Ovary (tissue), 7 donors: ENCODE measurements at regions not wholly inside any gene's neighbourhood (a gene's known extent, or its start where the extent isn't known, plus 50 kb on each side); places are given as distances from the start of the nearest gene placed in this dataset.

Experiments
- DNase-seq, 5 donors: peaks; one replicate each; pipeline ENCODE4 v3.0.0-alpha.2; 2019 to 2020
- H3K27ac ChIP-seq, 2 donors: fragments of 200-600 bp; one replicate each; pipeline versions ENCODE4 v1.5.1 to v1.8.0; 2019 to 2022
- H3K27me3 ChIP-seq: fragments of 200-600 bp; one replicate; pipeline ENCODE4 v1.8.0; 2022
- H3K36me3 ChIP-seq: fragments of 200-600 bp; sonication (generic); one replicate; pipeline ENCODE4 v1.5.1; 2019
- H3K4me1 ChIP-seq: one replicate; pipeline ENCODE4 v1.8.1; 2013; ENCODE audit warnings: mild to moderate bottlenecking, moderate library complexity; ENCODE audit not compliant: insufficient read depth
- H3K4me3 ChIP-seq: fragments of 200-600 bp; sonication (generic); one replicate; pipeline ENCODE4 v1.5.1; 2017
- H3K9me3 ChIP-seq, 2 donors: fragments of 200-600 bp in 1 of 2; sonication (generic) in 1 of 2; one replicate each; pipeline versions ENCODE4 v1.5.1 to v1.8.1; 2013 to 2019; ENCODE audit warnings: mild to moderate bottlenecking in 1 of 2, moderate library complexity in 1 of 2
- EP300 ChIP-seq: sonication (generic); formaldehyde crosslinking; IDR thresholded peaks from one replicate; pipeline ENCODE4 v1.6.1; 2017; ENCODE audit warnings: antibody characterized with exemption
- POLR2A ChIP-seq: fragments of 450-650 bp; IDR thresholded peaks from one replicate; pipeline ENCODE4 v1.6.1; 2017; ENCODE audit warnings: antibody characterized with exemption, mild to moderate bottlenecking, moderate library complexity
- WGBS, 3 donors: extraction: QIAGEN DNeasy Blood & Tissue Kit in 1 of 3; methylation state at CpG; one replicate each; pipeline versions ENCODE4 v1.1.5 to v1.1.7; 2013 to 2017; 5-methylcytosine and 5-hydroxymethylcytosine counted together
- intact Hi-C, 4 donors: fragments of 100-400 bp; cut with DNase I; formaldehyde crosslinking; loops; one replicate each; pipeline versions ENCODE4 v1.11.0 to v1.15.1; 2022 to 2023
- TF ChIP-seq, protein P1 (sequence below), 3 donors: fragments of 450-650 bp in 2 of 3; fragments of 200-600 bp in 1 of 3; IDR thresholded peaks; one replicate each; pipeline versions ENCODE4 v1.5.1 to v1.8.0; 2016 to 2022; ENCODE audit warnings: antibody characterized with exemption in 3 of 3, mild to moderate bottlenecking in 1 of 3
- donor health status: DM: no; HTN: no; CAD: no; lungs with moderate emphysema.
- donor health status: DM: no; HTN: no; CAD: no.
- donor health status: Bipolar disorder and iron deficiency.
- donor health status: DM: no; HTN: no; CAD: no.
- donor health status: DM: yes; HTN: yes; CAD: no.

DNA sequence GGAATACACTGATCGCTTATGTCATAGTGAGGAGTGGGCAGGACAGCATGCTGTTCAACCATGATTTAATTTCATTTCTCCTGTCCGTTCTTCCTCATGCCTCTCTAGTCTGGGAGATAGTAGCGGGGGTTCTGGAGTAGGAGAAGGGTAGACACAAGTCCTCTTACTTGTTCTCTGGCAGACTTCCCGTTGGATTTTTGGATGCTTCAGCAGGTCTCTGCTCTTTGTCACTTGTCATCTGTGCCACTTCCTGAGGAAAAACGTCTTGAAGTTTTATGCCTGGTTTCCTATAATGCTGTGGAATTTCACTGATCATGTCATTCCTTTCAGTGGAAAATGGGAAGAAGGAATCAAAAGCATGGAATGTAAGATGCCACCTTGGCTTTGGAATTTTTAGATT, 154.7 kb downstream of the GATB start:
- no peak for DNase-seq
- H3K36me3 ChIP-seq = no peaks in the 10 kb centered on the region
- H3K4me1 ChIP-seq = no peaks in the 10 kb centered on the region
- H3K27ac ChIP-seq = no peak overlapping the region
- no peak overlapping the region for H3K4me3 ChIP-seq
- WGBS, 3 donors = 53 to 63% (median 58%) methylated on average over 5 of the region's 5 CpGs
- TF ChIP-seq, protein P1, sequence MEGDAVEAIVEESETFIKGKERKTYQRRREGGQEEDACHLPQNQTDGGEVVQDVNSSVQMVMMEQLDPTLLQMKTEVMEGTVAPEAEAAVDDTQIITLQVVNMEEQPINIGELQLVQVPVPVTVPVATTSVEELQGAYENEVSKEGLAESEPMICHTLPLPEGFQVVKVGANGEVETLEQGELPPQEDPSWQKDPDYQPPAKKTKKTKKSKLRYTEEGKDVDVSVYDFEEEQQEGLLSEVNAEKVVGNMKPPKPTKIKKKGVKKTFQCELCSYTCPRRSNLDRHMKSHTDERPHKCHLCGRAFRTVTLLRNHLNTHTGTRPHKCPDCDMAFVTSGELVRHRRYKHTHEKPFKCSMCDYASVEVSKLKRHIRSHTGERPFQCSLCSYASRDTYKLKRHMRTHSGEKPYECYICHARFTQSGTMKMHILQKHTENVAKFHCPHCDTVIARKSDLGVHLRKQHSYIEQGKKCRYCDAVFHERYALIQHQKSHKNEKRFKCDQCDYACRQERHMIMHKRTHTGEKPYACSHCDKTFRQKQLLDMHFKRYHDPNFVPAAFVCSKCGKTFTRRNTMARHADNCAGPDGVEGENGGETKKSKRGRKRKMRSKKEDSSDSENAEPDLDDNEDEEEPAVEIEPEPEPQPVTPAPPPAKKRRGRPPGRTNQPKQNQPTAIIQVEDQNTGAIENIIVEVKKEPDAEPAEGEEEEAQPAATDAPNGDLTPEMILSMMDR (IDR thresholded peaks at IDR 0.05) = no peak
- TF ChIP-seq EP300 (no peak), POLR2A (no peak)
- intact Hi-C loops = no loop called here
- H3K9me3 ChIP-seq = no peaks in the 10 kb centered on the region
- H3K27me3 ChIP-seq = no peaks in the 10 kb centered on the region

DNA sequence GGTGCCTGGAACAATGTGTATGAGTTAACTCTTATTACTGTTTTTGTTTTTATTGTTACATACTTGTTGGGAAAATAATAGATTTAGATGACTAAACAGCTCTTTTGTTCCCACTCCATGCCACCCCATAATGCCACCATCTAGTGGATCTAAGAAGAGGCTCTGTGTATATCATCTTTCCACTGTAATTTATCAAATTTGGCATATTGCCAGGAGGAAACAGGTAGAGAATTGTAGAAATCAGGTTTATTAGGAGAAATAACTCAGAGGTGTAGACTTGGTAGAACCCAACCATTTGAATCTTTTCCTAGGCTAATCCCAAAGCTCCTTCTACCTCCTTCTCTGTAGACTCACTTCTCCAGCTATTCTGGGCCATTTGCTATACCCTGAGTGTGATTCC, 150.6 kb downstream of the GATB start:
- H3K4me3 ChIP-seq = no peak overlapping the region
- H3K36me3 ChIP-seq = no peaks in the 10 kb centered on the region
- no peak for DNase-seq
- no peaks in the 10 kb centered on the region for H3K9me3 ChIP-seq
- TF ChIP-seq, protein P1 (IDR thresholded peaks at IDR 0.05) = no peak
- TF ChIP-seq POLR2A (no peak), EP300 (no peak)
- no peaks in the 10 kb centered on the region for H3K4me1 ChIP-seq
- intact Hi-C loops = no loop called here
- no peaks in the 10 kb centered on the region for H3K27me3 ChIP-seq
- no peak overlapping the region for H3K27ac ChIP-seq

DNA sequence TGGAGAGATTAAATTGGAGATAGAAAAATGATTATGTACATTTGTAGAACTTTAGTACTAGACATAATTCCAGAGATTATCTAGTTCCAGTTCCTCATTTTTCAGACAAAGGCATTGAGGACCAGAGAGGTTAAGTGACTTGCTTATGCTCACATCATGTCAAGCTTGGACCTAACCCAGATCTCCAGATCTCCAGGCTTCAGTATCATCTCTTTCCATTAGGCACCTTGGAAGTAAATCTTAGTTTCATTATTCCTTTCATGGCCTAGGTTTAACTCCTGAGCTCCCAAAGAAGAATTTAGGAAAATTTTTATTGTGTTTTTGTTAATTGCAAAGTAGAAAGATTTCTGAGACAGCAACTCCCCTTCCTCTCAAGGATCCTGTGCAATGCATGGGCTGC, 148.8 kb downstream of the GATB start:
- Histone ChIP-seq H3K9me3 (no peaks in the 10 kb centered on the region), H3K4me1 (no peaks in the 10 kb centered on the region), H3K27me3 (no peaks in the 10 kb centered on the region), H3K36me3 (no peaks in the 10 kb centered on the region), H3K27ac (no peak overlapping the region), H3K4me3 (no peak overlapping the region)
- TF ChIP-seq POLR2A (no peak), EP300 (no peak)
- TF ChIP-seq, protein P1 (IDR thresholded peaks at IDR 0.05) = no peak
- intact Hi-C loops = no loop called here
- DNase-seq = no peak

DNA sequence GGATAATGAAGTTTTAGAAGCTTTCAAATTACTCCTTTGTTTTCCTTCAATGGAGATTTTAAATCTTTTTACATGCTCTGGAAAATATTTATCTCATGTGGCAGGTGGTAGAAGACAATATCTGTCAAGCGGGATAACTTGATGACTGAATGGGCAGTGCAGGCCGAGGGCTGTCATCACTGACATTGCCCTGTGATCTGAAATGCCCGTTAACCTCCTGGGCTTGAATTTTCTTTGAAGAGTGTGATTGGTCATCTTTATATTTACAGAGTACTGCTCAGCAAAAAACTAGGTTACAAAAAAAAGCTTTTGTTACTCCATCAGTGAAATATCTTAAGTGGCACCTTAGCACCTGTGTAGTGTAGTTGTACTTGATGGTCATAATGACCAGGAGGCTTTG, 147.5 kb downstream of the GATB start:
- Histone ChIP-seq H3K9me3 (no peaks in the 10 kb centered on the region), H3K4me1 (no peaks in the 10 kb centered on the region), H3K4me3 (no peak overlapping the region), H3K36me3 (no peaks in the 10 kb centered on the region), H3K27me3 (no peaks in the 10 kb centered on the region), H3K27ac (no peak overlapping the region)
- TF ChIP-seq, protein P1 (IDR thresholded peaks at IDR 0.05) = no peak
- no peak for TF ChIP-seq POLR2A
- no peak for TF ChIP-seq EP300
- DNase-seq = no peak
- 78 to 80% (median 79%) methylated on average over 3 of the region's 3 CpGs for WGBS, 3 donors
- intact Hi-C loops = no loop called here

DNA sequence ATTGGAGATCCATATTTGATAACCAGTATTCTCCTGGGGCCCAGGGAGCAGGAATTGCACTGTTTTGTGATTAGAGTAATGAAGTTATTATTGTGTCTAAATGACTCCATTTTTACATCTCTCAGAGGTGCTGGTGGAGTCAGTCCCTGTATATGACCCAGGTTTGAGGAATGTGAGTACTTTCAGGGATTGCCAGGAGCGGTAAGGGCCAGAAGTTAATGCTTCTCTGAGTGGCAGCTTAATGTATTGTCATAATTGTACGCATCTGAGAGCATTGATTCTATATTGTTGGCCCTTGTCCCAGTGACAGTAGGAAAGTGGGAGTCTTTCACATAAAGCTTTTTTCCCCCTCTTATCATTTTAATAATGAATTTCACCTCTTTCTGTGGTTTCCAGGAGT, 146.2 kb downstream of the GATB start:
- H3K27ac ChIP-seq = no peak overlapping the region
- WGBS, 3 donors = 65 to 78% (median 77%) methylated on average over 2 of the region's 2 CpGs
- intact Hi-C loops = no loop called here
- no peak for DNase-seq
- no peaks in the 10 kb centered on the region for H3K9me3 ChIP-seq
- TF ChIP-seq EP300 (no peak), POLR2A (no peak)
- TF ChIP-seq, protein P1 (IDR thresholded peaks at IDR 0.05) = no peak
- H3K36me3 ChIP-seq = no peaks in the 10 kb centered on the region
- no peaks in the 10 kb centered on the region for H3K27me3 ChIP-seq
- H3K4me3 ChIP-seq = no peak overlapping the region
- H3K4me1 ChIP-seq = no peaks in the 10 kb centered on the region
